ENCODE measurements at regions not wholly inside any gene's neighbourhood (a gene's known extent, or its start where the extent isn't known, plus 50 kb on each side); places are given as distances from the start of the nearest gene placed in this dataset.
A peak's percentile ranks its signal among the peaks of the same experiment; 100 is the strongest.
"Not testable (repeated sequence)": the region's sequence is repeated elsewhere in the genome, so short reads cannot be mapped to it uniquely, and the experiment has no call there.

GRCh38 chr5:163306421-163306820 is 131.0 kb upstream of the CCNG1 start:
- no peak for DNase-seq

GRCh38 chr5:163309914-163310313 is 127.5 kb upstream of the CCNG1 start:
- DNase-seq, result no peak

- no peak for DNase-seq
Observed at GRCh38 chr5:163310997-163311396, 126.4 kb upstream of the CCNG1 start.

- no peak for DNase-seq
Observed at GRCh38 chr5:163312598-163312997, 124.8 kb upstream of the CCNG1 start.

GRCh38 chr5:163313049-163313448 is 124.3 kb upstream of the CCNG1 start:
- DNase-seq, result not testable (repeated sequence)

- not testable (repeated sequence) for DNase-seq
Observed at GRCh38 chr5:163316374-163316773, 121.0 kb upstream of the CCNG1 start.

- DNase-seq, result no peak
Observed at GRCh38 chr5:163318707-163319106, 118.7 kb upstream of the CCNG1 start.

- DNase-seq, result no peak
Observed at GRCh38 chr5:163321511-163321910, 115.9 kb upstream of the CCNG1 start.

GRCh38 chr5:163330723-163331668 is 106.4 kb upstream of the CCNG1 start:
- DNase-seq, result no peak

- DNase-seq, result not testable (repeated sequence)
Observed at GRCh38 chr5:163336074-163336473, 101.3 kb upstream of the CCNG1 start.

GRCh38 chr5:163339148-163339547 is 98.2 kb upstream of the CCNG1 start:
- DNase-seq, result no peak

- DNase-seq, result not testable (repeated sequence)
Observed at GRCh38 chr5:163340378-163340777, 97.0 kb upstream of the CCNG1 start.

- no peak for DNase-seq
Observed at GRCh38 chr5:163342306-163342705, 95.1 kb upstream of the CCNG1 start.

- no peak for DNase-seq
Observed at GRCh38 chr5:163345216-163345615, 92.2 kb upstream of the CCNG1 start.

- DNase-seq, result peak; percentile 75
Observed at GRCh38 chr5:163347671-163348070, 89.7 kb upstream of the CCNG1 start.

GRCh38 chr5:163350083-163350482 is 87.3 kb upstream of the CCNG1 start:
- DNase-seq, result no peak

- no peak for DNase-seq
Observed at GRCh38 chr5:163352531-163352930, 84.9 kb upstream of the CCNG1 start.

- DNase-seq, result not testable (repeated sequence)
Observed at GRCh38 chr5:163355811-163356210, 81.6 kb upstream of the CCNG1 start.

- DNase-seq, result no peak
Observed at GRCh38 chr5:163357636-163358035, 79.8 kb upstream of the CCNG1 start.

GRCh38 chr5:163360656-163361055 is 76.7 kb upstream of the CCNG1 start:
- no peak for DNase-seq

GRCh38 chr5:163361450-163361849 is 75.9 kb upstream of the CCNG1 start:
- no peak for DNase-seq

- DNase-seq, result no peak
Observed at GRCh38 chr5:163362840-163363371, 74.5 kb upstream of the CCNG1 start.

- no peak for DNase-seq
Observed at GRCh38 chr5:163363389-163363788, 74.0 kb upstream of the CCNG1 start.

GRCh38 chr5:163366757-163367156 is 70.6 kb upstream of the CCNG1 start:
- no peak for DNase-seq

Data from activated effector memory CD4-positive, alpha-beta T cell treated with anti-CD3 and anti-CD28 coated beads, Interleukin-2, amount 50 U/mL, for 16 hours (primary cell).